Left ventricle myocardium inferior (tissue), 1 donor: ENCODE measurements at regions not wholly inside any gene's neighbourhood (a gene's known extent, or its start where the extent isn't known, plus 50 kb on each side); places are given as distances from the start of the nearest gene placed in this dataset.

Experiments
- DNase-seq: peaks from one replicate; pipeline ENCODE4 v3.0.0-alpha.2; 2020
- H3K27ac ChIP-seq: fragments of 200-600 bp; replicated peaks from 2 replicates; pipeline ENCODE4 v1.8.0; 2021
- H3K27me3 ChIP-seq: fragments of 200-600 bp; 2 replicates; pipeline ENCODE4 v1.8.0; 2021; ENCODE audit warnings: low read depth
- H3K36me3 ChIP-seq: fragments of 200-600 bp; 2 replicates; pipeline ENCODE4 v1.8.0; 2021
- H3K4me1 ChIP-seq: fragments of 200-600 bp; 2 replicates; pipeline ENCODE4 v1.8.0; 2021
- H3K4me3 ChIP-seq: fragments of 200-600 bp; 2 replicates; pipeline ENCODE4 v1.8.0; 2021; ENCODE audit warnings: mild to moderate bottlenecking, moderate library complexity
- H3K9me3 ChIP-seq: fragments of 200-600 bp; replicated peaks from 2 replicates; pipeline ENCODE4 v1.8.0; 2021
- intact Hi-C: fragments of 100-400 bp; cut with micrococcal nuclease; formaldehyde crosslinking; loops from one replicate; pipeline ENCODE4 v1.11.0; 2022
- TF ChIP-seq, protein P1 (sequence below): fragments of 200-600 bp; IDR thresholded peaks from 2 replicates; pipeline ENCODE4 v1.8.0; 2021; ENCODE audit warnings: antibody characterized with exemption, mild to moderate bottlenecking, borderline replicate concordance
- donor health status: DM: no; HTN: yes; CAD: no; lungs with severe emphysema.

- Histone ChIP-seq H3K27me3 (peaks cover 71% of the 10 kb centered on the region), H3K4me3 (no peak overlapping the region), H3K4me1 (no peaks in the 10 kb centered on the region), H3K36me3 (no peaks in the 10 kb centered on the region), H3K27ac (no peak overlapping the region), H3K9me3 (peaks cover 6% of the 10 kb centered on the region)
- intact Hi-C loops = no loop called here
- TF ChIP-seq, protein P1, sequence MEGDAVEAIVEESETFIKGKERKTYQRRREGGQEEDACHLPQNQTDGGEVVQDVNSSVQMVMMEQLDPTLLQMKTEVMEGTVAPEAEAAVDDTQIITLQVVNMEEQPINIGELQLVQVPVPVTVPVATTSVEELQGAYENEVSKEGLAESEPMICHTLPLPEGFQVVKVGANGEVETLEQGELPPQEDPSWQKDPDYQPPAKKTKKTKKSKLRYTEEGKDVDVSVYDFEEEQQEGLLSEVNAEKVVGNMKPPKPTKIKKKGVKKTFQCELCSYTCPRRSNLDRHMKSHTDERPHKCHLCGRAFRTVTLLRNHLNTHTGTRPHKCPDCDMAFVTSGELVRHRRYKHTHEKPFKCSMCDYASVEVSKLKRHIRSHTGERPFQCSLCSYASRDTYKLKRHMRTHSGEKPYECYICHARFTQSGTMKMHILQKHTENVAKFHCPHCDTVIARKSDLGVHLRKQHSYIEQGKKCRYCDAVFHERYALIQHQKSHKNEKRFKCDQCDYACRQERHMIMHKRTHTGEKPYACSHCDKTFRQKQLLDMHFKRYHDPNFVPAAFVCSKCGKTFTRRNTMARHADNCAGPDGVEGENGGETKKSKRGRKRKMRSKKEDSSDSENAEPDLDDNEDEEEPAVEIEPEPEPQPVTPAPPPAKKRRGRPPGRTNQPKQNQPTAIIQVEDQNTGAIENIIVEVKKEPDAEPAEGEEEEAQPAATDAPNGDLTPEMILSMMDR = no peak
- no peak for DNase-seq
These were observed 1078.7 kb downstream of the TBC1D22A start for GRCh38 chr22:47841156-47841555.

DNA sequence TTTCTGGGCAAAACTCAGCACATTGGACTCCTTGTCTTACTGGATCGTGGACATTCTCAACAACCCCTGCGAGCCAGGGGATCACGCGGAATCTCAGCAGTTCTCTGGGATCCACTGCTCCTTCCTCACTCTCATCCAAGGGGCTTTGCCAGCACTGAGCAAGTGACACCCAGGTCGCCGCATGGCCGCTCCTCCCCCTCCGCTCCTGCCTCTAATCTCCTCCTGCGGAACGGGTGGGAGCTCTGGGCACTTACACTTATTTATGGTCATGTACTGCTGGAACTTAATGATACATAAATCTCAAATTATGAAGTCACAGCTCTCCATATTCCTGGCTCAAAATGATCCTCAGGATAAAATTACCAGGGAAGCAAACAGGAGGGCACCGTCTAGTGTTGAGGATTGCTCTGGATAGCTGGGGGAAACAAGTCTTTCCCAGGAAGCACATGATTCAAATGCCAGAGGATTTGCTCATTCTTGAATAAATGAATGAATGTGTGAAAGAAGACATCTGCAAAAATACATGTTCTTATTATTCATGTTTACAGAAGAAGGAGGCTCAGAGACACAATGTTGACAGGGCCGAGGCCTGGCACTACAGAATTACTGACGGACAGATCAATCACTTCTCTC, 1077.3 kb downstream of the TBC1D22A start:
- Histone ChIP-seq H3K4me3 (no peak overlapping the region), H3K36me3 (no peaks in the 10 kb centered on the region), H3K4me1 (no peaks in the 10 kb centered on the region), H3K9me3 (peaks cover 6% of the 10 kb centered on the region), H3K27ac (no peak overlapping the region), H3K27me3 (peaks cover 57% of the 10 kb centered on the region)
- TF ChIP-seq, protein P1 = no peak
- no peak for DNase-seq
- intact Hi-C loops = no loop called here

- TF ChIP-seq, protein P1 = peak; percentile 16
- H3K4me3 ChIP-seq = no peak overlapping the region
- intact Hi-C loops = no loop called here
- peaks cover 56% of the 10 kb centered on the region for H3K27me3 ChIP-seq
- H3K27ac ChIP-seq = no peak overlapping the region
- H3K9me3 ChIP-seq = peaks cover 6% of the 10 kb centered on the region
- no peaks in the 10 kb centered on the region for H3K36me3 ChIP-seq
- no peaks in the 10 kb centered on the region for H3K4me1 ChIP-seq
- no peak for DNase-seq
These were observed 1075.3 kb downstream of the TBC1D22A start for GRCh38 chr22:47837703-47838102.

GRCh38 chr22:47836957-47837356, 1074.5 kb downstream of the TBC1D22A start:
- H3K9me3 ChIP-seq = peaks cover 6% of the 10 kb centered on the region
- peaks cover 56% of the 10 kb centered on the region for H3K27me3 ChIP-seq
- no peak for DNase-seq
- H3K4me3 ChIP-seq = no peak overlapping the region
- intact Hi-C loops = no loop called here
- H3K27ac ChIP-seq = no peak overlapping the region
- no peaks in the 10 kb centered on the region for H3K36me3 ChIP-seq
- no peaks in the 10 kb centered on the region for H3K4me1 ChIP-seq
- TF ChIP-seq, protein P1 = no peak

- TF ChIP-seq, protein P1 = no peak
- H3K27ac ChIP-seq = no peak overlapping the region
- no peaks in the 10 kb centered on the region for H3K36me3 ChIP-seq
- no peak overlapping the region for H3K4me3 ChIP-seq
- peaks cover 56% of the 10 kb centered on the region for H3K27me3 ChIP-seq
- H3K9me3 ChIP-seq = peaks cover 6% of the 10 kb centered on the region
- H3K4me1 ChIP-seq = no peaks in the 10 kb centered on the region
- intact Hi-C loops = no loop called here
- no peak for DNase-seq
These were observed 1073.3 kb downstream of the TBC1D22A start for GRCh38 chr22:47835726-47836125.
